ENCODE measurements at regions not wholly inside any gene's neighbourhood (a gene's known extent, or its start where the extent isn't known, plus 50 kb on each side); places are given as distances from the start of the nearest gene placed in this dataset.

DNA sequence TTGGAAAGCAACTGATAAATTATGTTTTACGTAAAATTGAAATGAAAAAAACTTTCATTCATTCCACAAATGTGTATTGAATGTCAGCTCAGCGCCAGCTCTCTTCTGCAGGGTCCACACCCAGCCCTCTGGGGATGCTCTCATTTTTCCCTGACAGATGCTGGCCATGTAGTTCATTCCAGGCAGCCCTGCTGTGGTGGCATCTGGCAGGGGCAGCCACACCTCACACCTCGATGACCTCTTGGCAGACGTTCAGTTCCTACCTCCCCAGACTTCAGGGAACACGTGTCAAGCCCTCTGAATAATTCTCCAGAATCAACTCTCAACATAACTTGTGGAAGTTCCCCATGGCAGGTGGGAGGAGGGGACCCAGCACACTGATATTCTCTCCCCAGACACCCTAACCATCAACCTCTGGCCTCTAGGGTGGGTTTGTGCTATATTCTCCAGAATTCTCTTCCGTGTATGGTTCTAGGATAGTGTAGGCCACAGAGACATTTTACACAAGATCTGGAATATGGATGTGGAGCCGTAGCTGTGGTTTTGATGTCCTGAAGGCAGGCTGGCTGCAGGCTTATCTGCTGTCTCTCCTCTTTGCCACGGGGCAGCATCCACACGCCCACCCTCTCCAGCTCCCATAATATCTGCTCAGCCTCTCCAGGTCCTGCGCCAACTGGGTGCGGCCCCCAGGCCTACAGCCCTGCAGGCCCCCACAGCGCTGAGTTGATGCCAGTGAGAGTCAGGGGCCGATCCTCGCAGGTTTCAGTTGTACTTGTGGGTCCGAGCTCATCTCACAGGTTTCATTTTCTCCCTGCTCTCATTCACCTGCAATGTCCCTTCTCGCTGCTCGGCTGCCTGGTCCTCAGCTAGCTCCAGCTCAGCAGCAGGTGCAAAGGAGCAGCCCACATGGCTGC is 175.8 kb upstream of the ARID1B start:
- POLR2A ChIA-PET: interaction anchor here (0.6 to 2.0 kb wide), 3 partner anchors 10 to 61 kb away, joined by 4 to 5 read pairs (median 5); no protein-coding TSS in a partner anchor
- no TSS peak for BruUV-seq (replicated peaks)
- no peak overlapping the region for H3K4me2 ChIP-seq (ENCODE audit: low read length)

DNA sequence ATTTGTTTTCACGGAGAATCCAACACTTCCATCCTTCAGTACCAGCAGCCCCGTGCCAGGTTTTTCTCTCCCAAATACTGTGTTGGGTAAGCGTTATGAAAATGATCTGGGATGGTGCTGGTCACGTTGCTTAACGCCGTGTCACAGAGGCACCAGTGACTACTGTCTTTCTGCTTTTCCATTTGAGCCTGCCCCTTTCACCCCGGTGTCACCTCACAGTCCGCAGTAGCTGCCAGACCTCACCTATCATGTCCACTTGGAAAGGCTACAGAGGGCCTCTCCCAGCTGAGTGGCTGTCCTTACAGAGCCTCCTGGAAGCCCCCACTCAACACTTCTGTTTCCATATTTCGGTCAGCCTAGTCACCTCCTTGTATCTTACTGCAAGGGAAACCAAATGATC is 176.5 kb upstream of the ARID1B start:
- no peak overlapping the region for H2AFZ ChIP-seq (ENCODE audit: low read length)
- H3K36me3 ChIP-seq (ENCODE audit: insufficient read depth, low read length): no peaks in the 10 kb centered on the region
- no peak overlapping the region for H3K27ac ChIP-seq (ENCODE audit: low read depth, low read length, poor library complexity, severe bottlenecking)
- no peaks in the 10 kb centered on the region for H4K20me1 ChIP-seq (ENCODE audit: insufficient read depth, low read length)
- DNase-seq (ENCODE audit: low spot score): no peak
- no TSS peak for BruUV-seq (replicated peaks)
- ChIA-PET POLR2A (interaction anchor here (0.6 to 1.3 kb wide), 4 partner anchors 22 to 419 kb away, joined by 3 to 5 read pairs (median 4); no protein-coding TSS in a partner anchor), CTCF (ENCODE audit: unreplicated experiment) (interaction anchor here (0.7 kb wide), 1 partner anchor 41 kb away, joined by 3 read pairs; no protein-coding TSS in a partner anchor)
- no peak overlapping the region for H3K4me2 ChIP-seq (ENCODE audit: low read length)
- H3K79me2 ChIP-seq (ENCODE audit: insufficient read depth, low read depth, low read length): no peaks in the 10 kb centered on the region
- H3K4me1 ChIP-seq (ENCODE audit: insufficient read depth, low read length, poor library complexity, severe bottlenecking): no peaks in the 10 kb centered on the region
- peaks cover 10% of the 10 kb centered on the region for H3K9me3 ChIP-seq (ENCODE audit: low read length)
- H3K4me3 ChIP-seq (ENCODE audit: low read depth, low read length, poor library complexity, severe bottlenecking): no peak overlapping the region
- intact Hi-C loops (cut with micrococcal nuclease; ENCODE audit: unreplicated experiment): no loop called here
- no peaks in the 10 kb centered on the region for H3K9me2 ChIP-seq (ENCODE audit: insufficient read depth, low read length)
- TF ChIP-seq, protein P1, sequence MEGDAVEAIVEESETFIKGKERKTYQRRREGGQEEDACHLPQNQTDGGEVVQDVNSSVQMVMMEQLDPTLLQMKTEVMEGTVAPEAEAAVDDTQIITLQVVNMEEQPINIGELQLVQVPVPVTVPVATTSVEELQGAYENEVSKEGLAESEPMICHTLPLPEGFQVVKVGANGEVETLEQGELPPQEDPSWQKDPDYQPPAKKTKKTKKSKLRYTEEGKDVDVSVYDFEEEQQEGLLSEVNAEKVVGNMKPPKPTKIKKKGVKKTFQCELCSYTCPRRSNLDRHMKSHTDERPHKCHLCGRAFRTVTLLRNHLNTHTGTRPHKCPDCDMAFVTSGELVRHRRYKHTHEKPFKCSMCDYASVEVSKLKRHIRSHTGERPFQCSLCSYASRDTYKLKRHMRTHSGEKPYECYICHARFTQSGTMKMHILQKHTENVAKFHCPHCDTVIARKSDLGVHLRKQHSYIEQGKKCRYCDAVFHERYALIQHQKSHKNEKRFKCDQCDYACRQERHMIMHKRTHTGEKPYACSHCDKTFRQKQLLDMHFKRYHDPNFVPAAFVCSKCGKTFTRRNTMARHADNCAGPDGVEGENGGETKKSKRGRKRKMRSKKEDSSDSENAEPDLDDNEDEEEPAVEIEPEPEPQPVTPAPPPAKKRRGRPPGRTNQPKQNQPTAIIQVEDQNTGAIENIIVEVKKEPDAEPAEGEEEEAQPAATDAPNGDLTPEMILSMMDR (conservative IDR thresholded peaks at IDR 0.05; ENCODE audit: low read length): no peak
- TF ChIP-seq EZH2phosphoT487 (IDR thresholded peaks at IDR 0.05; ENCODE audit: borderline replicate concordance, low read depth, low read length): no peak

More for the DNA sequence above, 175.8 kb upstream of the ARID1B start:
- TF ChIP-seq, protein P1 (conservative IDR thresholded peaks at IDR 0.05; ENCODE audit: low read length): no peak
- TF ChIP-seq EZH2phosphoT487 (IDR thresholded peaks at IDR 0.05; ENCODE audit: borderline replicate concordance, low read depth, low read length): no peak
- intact Hi-C loops (cut with micrococcal nuclease; ENCODE audit: unreplicated experiment): no loop called here
- Histone ChIP-seq H3K27ac (ENCODE audit: low read depth, low read length, poor library complexity, severe bottlenecking) (no peak overlapping the region), H3K9me3 (ENCODE audit: low read length) (peaks cover 10% of the 10 kb centered on the region), H3K9me2 (ENCODE audit: insufficient read depth, low read length) (no peaks in the 10 kb centered on the region), H3K79me2 (ENCODE audit: insufficient read depth, low read depth, low read length) (no peaks in the 10 kb centered on the region), H3K4me3 (ENCODE audit: low read depth, low read length, poor library complexity, severe bottlenecking) (no peak overlapping the region), H3K36me3 (ENCODE audit: insufficient read depth, low read length) (no peaks in the 10 kb centered on the region), H3K4me1 (ENCODE audit: insufficient read depth, low read length, poor library complexity, severe bottlenecking) (no peaks in the 10 kb centered on the region), H4K20me1 (ENCODE audit: insufficient read depth, low read length) (no peaks in the 10 kb centered on the region), H2AFZ (ENCODE audit: low read length) (no peak overlapping the region)
- DNase-seq (ENCODE audit: low spot score): no peak
- CTCF ChIA-PET (ENCODE audit: unreplicated experiment): interaction anchor here (0.6 to 0.7 kb wide), 2 partner anchors 15 to 42 kb away, joined by 3 read pairs; no protein-coding TSS in a partner anchor

All from OCI-LY7 (cell line).